Prostate gland (tissue), 2 donors: ENCODE measurements at regions not wholly inside any gene's neighbourhood (a gene's known extent, or its start where the extent isn't known, plus 50 kb on each side); places are given as distances from the start of the nearest gene placed in this dataset.
"Not testable (repeated sequence)": the region's sequence is repeated elsewhere in the genome, so short reads cannot be mapped to it uniquely, and the experiment has no call there.

Experiments used
- POLR2A ChIP-seq: fragments of 450-650 bp; IDR thresholded peaks from one replicate; pipeline ENCODE4 v1.6.1; 2016; ENCODE audit warnings: antibody characterized with exemption, mild to moderate bottlenecking
- POLR2AphosphoS5 ChIP-seq: sonication (generic); formaldehyde crosslinking; IDR thresholded peaks from one replicate; pipeline ENCODE4 v1.6.1; 2017; ENCODE audit warnings: antibody characterized with exemption
- TF ChIP-seq, protein P1 (sequence below), 4 experiments: fragments of 200-600 bp in 2 of 4; fragments of 450-650 bp in 2 of 4; sonication (generic) in 2 of 4; IDR thresholded peaks; 1 replicate in 3 of 4; 2 replicates in 1 of 4; pipeline ENCODE4 v1.5.1; 2016 to 2019; ENCODE audit warnings: antibody characterized with exemption in 4 of 4, mild to moderate bottlenecking in 2 of 4, moderate library complexity in 2 of 4

DNA sequence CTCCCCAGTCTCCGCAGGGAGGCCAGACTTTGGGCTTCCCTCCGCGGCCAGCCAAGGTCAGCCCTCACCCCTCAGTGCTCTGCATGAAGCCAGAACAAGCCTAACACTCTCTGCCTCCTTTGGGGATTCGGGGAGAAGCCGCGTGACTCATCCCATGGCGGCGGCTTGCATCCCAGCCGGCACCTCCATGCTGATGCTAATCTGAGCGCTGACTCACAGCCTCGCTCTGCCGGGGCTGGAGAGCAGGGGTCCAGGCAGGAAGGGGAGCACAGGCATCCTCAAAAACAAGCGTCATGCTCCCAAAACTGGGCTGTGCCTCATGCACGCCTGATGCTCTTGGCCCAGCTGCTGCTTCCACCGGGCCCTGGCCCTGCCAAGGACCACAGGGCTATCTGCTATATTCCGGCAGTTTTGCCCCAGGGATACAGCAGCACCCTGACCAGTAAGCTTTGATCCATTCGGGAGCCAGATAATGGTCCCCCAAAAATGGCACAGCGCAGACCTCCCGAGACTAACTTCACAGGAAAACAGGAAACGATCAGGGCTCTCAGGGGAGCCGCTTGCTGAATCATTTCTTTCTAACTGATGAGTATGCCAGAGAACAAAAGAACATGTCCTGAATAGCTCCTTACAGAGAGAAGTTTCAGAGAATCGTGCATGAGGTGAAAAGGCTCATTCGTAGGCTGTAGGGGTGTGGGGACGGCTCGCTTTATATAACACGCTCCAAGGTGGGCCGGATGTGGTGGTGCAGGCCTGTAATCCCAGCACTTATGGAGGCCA is 254.4 kb upstream of the USP9Y start:
- TF ChIP-seq, protein P1, sequence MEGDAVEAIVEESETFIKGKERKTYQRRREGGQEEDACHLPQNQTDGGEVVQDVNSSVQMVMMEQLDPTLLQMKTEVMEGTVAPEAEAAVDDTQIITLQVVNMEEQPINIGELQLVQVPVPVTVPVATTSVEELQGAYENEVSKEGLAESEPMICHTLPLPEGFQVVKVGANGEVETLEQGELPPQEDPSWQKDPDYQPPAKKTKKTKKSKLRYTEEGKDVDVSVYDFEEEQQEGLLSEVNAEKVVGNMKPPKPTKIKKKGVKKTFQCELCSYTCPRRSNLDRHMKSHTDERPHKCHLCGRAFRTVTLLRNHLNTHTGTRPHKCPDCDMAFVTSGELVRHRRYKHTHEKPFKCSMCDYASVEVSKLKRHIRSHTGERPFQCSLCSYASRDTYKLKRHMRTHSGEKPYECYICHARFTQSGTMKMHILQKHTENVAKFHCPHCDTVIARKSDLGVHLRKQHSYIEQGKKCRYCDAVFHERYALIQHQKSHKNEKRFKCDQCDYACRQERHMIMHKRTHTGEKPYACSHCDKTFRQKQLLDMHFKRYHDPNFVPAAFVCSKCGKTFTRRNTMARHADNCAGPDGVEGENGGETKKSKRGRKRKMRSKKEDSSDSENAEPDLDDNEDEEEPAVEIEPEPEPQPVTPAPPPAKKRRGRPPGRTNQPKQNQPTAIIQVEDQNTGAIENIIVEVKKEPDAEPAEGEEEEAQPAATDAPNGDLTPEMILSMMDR (IDR thresholded peaks at IDR 0.05): not testable (repeated sequence)
- not testable (repeated sequence) for TF ChIP-seq POLR2A, POLR2AphosphoS5
